Endothelial cell of umbilical vein (primary cell): ENCODE measurements at regions not wholly inside any gene's neighbourhood (a gene's known extent, or its start where the extent isn't known, plus 50 kb on each side); places are given as distances from the start of the nearest gene placed in this dataset.

ENCODE experiments used
- BruUV-seq: library from RNA; stranded (reverse); fragments of 400-500 nt; replicated peaks from 2 replicates; lab custom pipeline; 2021; lab: Mats Ljungman, UMichigan
- CTCF ChIA-PET: fragments of 300-600, 350-600 bp; sonication (Branson Sonifier 250); formaldehyde crosslinking; loops from one replicate; lab custom pipeline; 2021; ENCODE audit warnings: antibody characterized with exemption, inconsistent platforms; lab: Charles Lee
- POLR2A ChIA-PET: fragments of 300-600, 350-600 bp; sonication (Branson Sonifier 250); formaldehyde crosslinking; loops from one replicate; lab custom pipeline; 2021; ENCODE audit warnings: antibody characterized with exemption, inconsistent platforms; lab: Charles Lee
- DNase-seq: peaks from one replicate; pipeline ENCODE4 v3.0.0-alpha.2; 2011; ENCODE audit warnings: low read depth, low spot score
- FAIRE-seq: peaks from 2 replicates; lab custom pipeline; 2011; peaks lifted over from hg19 to GRCh38; lab: Jason Lieb, UNC
- H2AFZ ChIP-seq: 2 replicates; pipeline ENCODE4 v1.6.0; 2012; ENCODE audit warnings: low read depth, low read length, control low read depth, inconsistent platforms
- H3K27ac ChIP-seq: 2 replicates; pipeline ENCODE4 v1.5.1; 2011; ENCODE audit warnings: low read depth, mild to moderate bottlenecking, control low read depth, low read length, moderate library complexity; ENCODE audit not compliant: insufficient read depth
- H3K27me3 ChIP-seq, 2 experiments: 2 replicates each; pipeline versions ENCODE4 v1.6.0 to v1.6.1; 2011; ENCODE audit warnings: low read length in 2 of 2, mixed read lengths in 1 of 2; ENCODE audit not compliant: control insufficient read depth in 2 of 2, insufficient read depth in 2 of 2
- H3K36me3 ChIP-seq, 2 experiments: 2 replicates in 1 of 2; 3 replicates in 1 of 2; pipeline ENCODE4 v1.5.1; 2011; ENCODE audit warnings: low read length in 2 of 2, mild to moderate bottlenecking in 1 of 2, moderate library complexity in 1 of 2; ENCODE audit not compliant: control insufficient read depth in 2 of 2, insufficient read depth in 2 of 2; ENCODE audit errors: extremely low read depth in 1 of 2
- H3K4me1 ChIP-seq: 3 replicates; pipeline ENCODE4 v1.5.1; 2011; ENCODE audit warnings: mild to moderate bottlenecking, low read length; ENCODE audit not compliant: control insufficient read depth, insufficient read depth; ENCODE audit errors: extremely low read depth
- H3K4me2 ChIP-seq: 2 replicates; pipeline ENCODE4 v1.6.1; 2011; ENCODE audit warnings: low read length, control low read depth, mixed read lengths; ENCODE audit not compliant: insufficient read depth
- H3K4me3 ChIP-seq, 3 experiments: fragments of 200-600 bp in 1 of 3; sonication (generic), shearing (Covaris generic) in 1 of 3; replicated peaks in 1 of 3; 2 replicates each; pipeline ENCODE4 v1.5.1; 2011 to 2016; ENCODE audit warnings: control low read depth in 3 of 3, low read length in 3 of 3, mild to moderate bottlenecking in 2 of 3, inconsistent platforms in 1 of 3, low read depth in 1 of 3, moderate library complexity in 1 of 3; ENCODE audit not compliant: insufficient read depth in 1 of 3
- H3K79me2 ChIP-seq: 2 replicates; pipeline ENCODE4 v1.6.0; 2012; ENCODE audit warnings: low read length, inconsistent platforms; ENCODE audit not compliant: control insufficient read depth, insufficient read depth
- H3K9ac ChIP-seq: replicated peaks from 2 replicates; pipeline ENCODE3; 2011; ENCODE audit warnings: low read length, control low read depth; ENCODE audit not compliant: insufficient read depth; ENCODE audit errors: extremely low read depth
- H3K9me1 ChIP-seq: replicated peaks from 3 replicates; pipeline ENCODE4 v1.6.0; 2011; ENCODE audit warnings: mild to moderate bottlenecking, low read length; ENCODE audit not compliant: control insufficient read depth, insufficient read depth; ENCODE audit errors: extremely low read depth
- H3K9me3 ChIP-seq: replicated peaks from 2 replicates; pipeline ENCODE4 v1.5.1; 2012; ENCODE audit warnings: low read length, inconsistent platforms; ENCODE audit not compliant: control insufficient read depth, insufficient read depth
- H4K20me1 ChIP-seq: replicated peaks from 2 replicates; pipeline ENCODE3; 2011; ENCODE audit warnings: mild to moderate bottlenecking, low read length; ENCODE audit not compliant: control insufficient read depth, insufficient read depth; ENCODE audit errors: extremely low read depth
- CTCF ChIP-seq, 2 donors: IDR thresholded peaks; 1 replicate in 1 of 2; 2 replicates in 1 of 2; pipeline ENCODE4 v1.5.1; 2011; ENCODE audit warnings: low read length in 2 of 2, mild to moderate bottlenecking in 2 of 2, moderate library complexity in 2 of 2, control low read depth in 1 of 2, inconsistent platforms in 1 of 2, low read depth in 1 of 2; ENCODE audit not compliant: insufficient read depth in 1 of 2; ENCODE audit errors: extremely low read depth in 1 of 2
- EZH2 ChIP-seq: IDR thresholded peaks from 2 replicates; pipeline ENCODE4 v1.6.1; 2012; ENCODE audit warnings: borderline replicate concordance, low read depth, mild to moderate bottlenecking, moderate library complexity, low read length, inconsistent platforms; ENCODE audit not compliant: severe bottlenecking
- FOS ChIP-seq: IDR thresholded peaks from 2 replicates; pipeline ENCODE4 v1.6.1; 2011; ENCODE audit warnings: mild to moderate bottlenecking, low read length, moderate library complexity, borderline replicate concordance; ENCODE audit not compliant: insufficient read depth
- GATA2 ChIP-seq: IDR thresholded peaks from 2 replicates; pipeline ENCODE4 v1.7.0; 2011; ENCODE audit warnings: low read depth, mild to moderate bottlenecking, moderate library complexity, mixed read lengths, low read length; ENCODE audit not compliant: insufficient read length, insufficient read depth
- JUN ChIP-seq: IDR thresholded peaks from 2 replicates; pipeline ENCODE4 v1.6.1; 2011; ENCODE audit warnings: borderline replicate concordance, low read depth; ENCODE audit not compliant: insufficient read length, insufficient read depth
- MYC ChIP-seq: IDR thresholded peaks from one replicate; pipeline ENCODE4 v1.6.1; 2011; ENCODE audit warnings: mild to moderate bottlenecking, low read depth, low read length
- POLR2A ChIP-seq: IDR thresholded peaks from 2 replicates; pipeline ENCODE4 v1.6.1; 2012; ENCODE audit warnings: low read depth, mild to moderate bottlenecking, control low read depth, low read length
- POLR2AphosphoS5 ChIP-seq: IDR thresholded peaks from 2 replicates; pipeline ENCODE4 v1.6.1; 2012; ENCODE audit warnings: low read depth, mild to moderate bottlenecking, control low read depth, low read length, moderate library complexity; ENCODE audit not compliant: insufficient read depth
- dilution Hi-C: fragments of 300-500 bp; cut with MboI; formaldehyde crosslinking; loops from one replicate; pipeline ENCODE4 v1.15.0; 2019; ENCODE audit warnings: low sequenced_read_pairs; ENCODE audit not compliant: extremely low pct_ligation_motif_present
- intact Hi-C: fragments of 100-400 bp; cut with micrococcal nuclease; formaldehyde crosslinking; loops from one replicate; pipeline ENCODE4 v1.10.0; 2022
- TF ChIP-seq, protein P1 (sequence below): IDR thresholded peaks from 2 replicates; pipeline ENCODE4 v1.6.1; 2011; ENCODE audit not compliant: insufficient read depth, insufficient read length

- peaks cover 15% of the 10 kb centered on the region for H3K9me3 ChIP-seq
- H3K4me2 ChIP-seq, result no peak overlapping the region
- FAIRE-seq, result no peak
- no peak overlapping the region for H3K9ac ChIP-seq
- no peaks in the 10 kb centered on the region for H3K27me3 ChIP-seq
- no peaks in the 10 kb centered on the region for H3K9me1 ChIP-seq
- H3K27ac ChIP-seq, result no peak overlapping the region
- no peak overlapping the region for H2AFZ ChIP-seq
- no peaks in the 10 kb centered on the region for H3K4me1 ChIP-seq
- intact Hi-C loops (no loop called here), dilution Hi-C loops (no loop called here)
- no peak for DNase-seq
- TF ChIP-seq POLR2A (no peak), GATA2 (no peak), CTCF (IDR thresholded peaks at IDR 0.05; ENCODE audit: extremely low read depth in 1 of 2, insufficient read depth in 1 of 2, low read depth in 1 of 2, low read length in 2 of 2) (no peak), FOS (no peak), JUN (no peak), POLR2AphosphoS5 (no peak), EZH2 (no peak), MYC (no peak)
- TF ChIP-seq, protein P1, sequence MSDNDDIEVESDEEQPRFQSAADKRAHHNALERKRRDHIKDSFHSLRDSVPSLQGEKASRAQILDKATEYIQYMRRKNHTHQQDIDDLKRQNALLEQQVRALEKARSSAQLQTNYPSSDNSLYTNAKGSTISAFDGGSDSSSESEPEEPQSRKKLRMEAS, result no peak
- no peaks in the 10 kb centered on the region for H4K20me1 ChIP-seq
- ChIA-PET POLR2A (no interaction called here), CTCF (no interaction called here)
- H3K79me2 ChIP-seq, result no peaks in the 10 kb centered on the region
- H3K4me3 ChIP-seq, result no peak overlapping the region
- no peaks in the 10 kb centered on the region for H3K36me3 ChIP-seq
- no TSS peak for BruUV-seq
Measured at GRCh38 chr10:2733278-2733963, 333.9 kb upstream of the PFKP start.
